ENCODE measurements at regions not wholly inside any gene's neighbourhood (a gene's known extent, or its start where the extent isn't known, plus 50 kb on each side); places are given as distances from the start of the nearest gene placed in this dataset.

GRCh38 chr18:56175330-56176001, 462.9 kb downstream of the TXNL1 start (continued):
- TF ChIP-seq ZZZ3 (IDR thresholded peaks at IDR 0.05; ENCODE audit: control insufficient read depth, insufficient read length, low read depth) (no peak), HDAC6 (IDR thresholded peaks at IDR 0.05; ENCODE audit: unreplicated experiment) (no peak), KAT2A (conservative IDR thresholded peaks at IDR 0.05; ENCODE audit: control insufficient read depth, low read depth, low read length) (no peak), TCF12 (IDR thresholded peaks at IDR 0.05; ENCODE audit: low read depth, low read length) (no peak), TBL1XR1 (IDR thresholded peaks at IDR 0.05; ENCODE audit: low read depth, low read length) (no peak), ZSCAN29 (IDR thresholded peaks at IDR 0.05) (no peak), CEBPB (IDR thresholded peaks at IDR 0.05; ENCODE audit: borderline replicate concordance in 1 of 2, low read depth in 2 of 2, low read length in 2 of 2) (no peak), E2F4 (IDR thresholded peaks at IDR 0.05; ENCODE audit: low read depth, low read length) (no peak)

- ChIA-PET SMC1A (ENCODE audit: uncharacterized antibody, unreplicated experiment) (interaction anchor here (0.9 kb wide), 1 partner anchor 14 kb away, joined by 3 read pairs; no protein-coding TSS in a partner anchor), RAD21 (ENCODE audit: unreplicated experiment) (no interaction called here)
- TF ChIP-seq LARP7 (IDR thresholded peaks at IDR 0.05): no peak
- TF ChIP-seq CEBPZ (IDR thresholded peaks at IDR 0.05; ENCODE audit: low read depth, low read length): no peak
- no peak for TF ChIP-seq SIN3A (IDR thresholded peaks at IDR 0.05; ENCODE audit: low read depth, low read length)
- TF ChIP-seq PKNOX1 (IDR thresholded peaks at IDR 0.05): no peak
- no peak for TF ChIP-seq RAD21 (IDR thresholded peaks at IDR 0.05; ENCODE audit: insufficient read depth, low read depth, low read length)
- no peak for TF ChIP-seq EED (IDR thresholded peaks at IDR 0.05; ENCODE audit: low read depth)
- no peak for TF ChIP-seq NBN (IDR thresholded peaks at IDR 0.05)
- TF ChIP-seq FOXK2 (IDR thresholded peaks at IDR 0.05): no peak
- no peak for TF ChIP-seq TCF7 (IDR thresholded peaks at IDR 0.05; ENCODE audit: borderline replicate concordance)
- TF ChIP-seq BRCA1 (IDR thresholded peaks at IDR 0.05; ENCODE audit: low read depth, low read length): no peak
- no peak for TF ChIP-seq KAT2A (conservative IDR thresholded peaks at IDR 0.05; ENCODE audit: control insufficient read depth, low read depth, low read length)
Measured at GRCh38 chr18:56173542-56174220, 464.7 kb downstream of the TXNL1 start.

More at GRCh38 chr18:56173542-56174220, 464.7 kb downstream of the TXNL1 start:
- no peaks in the 10 kb centered on the region for H3K4me1 ChIP-seq (ENCODE audit: control insufficient read depth, insufficient read depth, low read length)
- in situ Hi-C loops (cut with MboI) (no loop called here), intact Hi-C loops (cut with micrococcal nuclease; ENCODE audit: unreplicated experiment) (no loop called here)
- no peak overlapping the region for H3K27ac ChIP-seq (ENCODE audit: control insufficient read depth, insufficient read depth)
- ChIA-PET POLR2A (no interaction called here), CTCF (no interaction called here)
- H4K20me1 ChIP-seq (ENCODE audit: control insufficient read depth, insufficient read depth): no peaks in the 10 kb centered on the region
- H3K79me2 ChIP-seq (ENCODE audit: control insufficient read depth, insufficient read depth, low read length): no peaks in the 10 kb centered on the region
- no peaks in the 10 kb centered on the region for H3K27me3 ChIP-seq (replicated peaks in 1 of 2; ENCODE audit: control insufficient read depth in 2 of 2, insufficient read depth in 2 of 2, low read length in 1 of 2)
- no peak overlapping the region for H2AFZ ChIP-seq (ENCODE audit: control insufficient read depth, low read depth, low read length)
- DNase-seq (ENCODE audit: low read depth, low spot score) (no peak), FAIRE-seq (no peak), ATAC-seq (no peak)
- BruUV-seq (replicated peaks): no TSS peak
- no peaks in the 10 kb centered on the region for H3K36me3 ChIP-seq (ENCODE audit: control insufficient read depth in 2 of 2, insufficient read depth in 2 of 2, low read length in 1 of 2)
- no peaks in the 10 kb centered on the region for H3K9me3 ChIP-seq (replicated peaks; ENCODE audit: control insufficient read depth, insufficient read depth, low read length)
- H3K9ac ChIP-seq (ENCODE audit: control insufficient read depth, insufficient read depth, low read length): no peak overlapping the region
- H3K4me3 ChIP-seq: no peak overlapping the region
- H3K4me2 ChIP-seq (ENCODE audit: control insufficient read depth, insufficient read depth): no peak overlapping the region
